ENCODE measurements at regions not wholly inside any gene's neighbourhood (a gene's known extent, or its start where the extent isn't known, plus 50 kb on each side); places are given as distances from the start of the nearest gene placed in this dataset.

- no peak for TF ChIP-seq JUND (IDR thresholded peaks at IDR 0.05; ENCODE audit: low read depth)
- no peak for DNase-seq (ENCODE audit: low read depth in 1 of 2, low spot score in 1 of 2)
- in situ Hi-C loops (cut with HindIII; ENCODE audit: low pct_unique_long_range_greater_than_20kb, low sequenced_read_pairs) = no loop called here
Observed at GRCh38 chr14:39912192-39913100, 480.2 kb upstream of the FBXO33 start.

GRCh38 chr14:39897657-39898056 lies 465.4 kb upstream of the FBXO33 start:
- TF ChIP-seq JUND (IDR thresholded peaks at IDR 0.05; ENCODE audit: low read depth) = no peak
- in situ Hi-C loops (cut with HindIII; ENCODE audit: low pct_unique_long_range_greater_than_20kb, low sequenced_read_pairs) = no loop called here
- DNase-seq (ENCODE audit: low read depth in 1 of 2, low spot score in 1 of 2) = no peak

GRCh38 chr14:39890026-39890425 lies 457.8 kb upstream of the FBXO33 start:
- in situ Hi-C loops (cut with HindIII; ENCODE audit: low pct_unique_long_range_greater_than_20kb, low sequenced_read_pairs) = no loop called here

GRCh38 chr14:39884091-39884490 lies 451.9 kb upstream of the FBXO33 start:
- in situ Hi-C loops (cut with HindIII; ENCODE audit: low pct_unique_long_range_greater_than_20kb, low sequenced_read_pairs) = no loop called here
- no peak for TF ChIP-seq JUND (IDR thresholded peaks at IDR 0.05; ENCODE audit: low read depth)
- no peak for DNase-seq (ENCODE audit: low read depth in 1 of 2, low spot score in 1 of 2)

More at GRCh38 chr14:39890026-39890425, 457.8 kb upstream of the FBXO33 start:
- TF ChIP-seq JUND (IDR thresholded peaks at IDR 0.05; ENCODE audit: low read depth) = no peak
- no peak for DNase-seq (ENCODE audit: low read depth in 1 of 2, low spot score in 1 of 2)

- no peak for TF ChIP-seq JUND (IDR thresholded peaks at IDR 0.05; ENCODE audit: low read depth)
- no peak for DNase-seq (ENCODE audit: low read depth in 1 of 2, low spot score in 1 of 2)
- in situ Hi-C loops (cut with HindIII; ENCODE audit: low pct_unique_long_range_greater_than_20kb, low sequenced_read_pairs) = no loop called here
Observed at GRCh38 chr14:39880965-39881364, 448.7 kb upstream of the FBXO33 start.

GRCh38 chr14:39880106-39880695 lies 448.0 kb upstream of the FBXO33 start:
- no peak for DNase-seq (ENCODE audit: low read depth in 1 of 2, low spot score in 1 of 2)
- TF ChIP-seq JUND (IDR thresholded peaks at IDR 0.05; ENCODE audit: low read depth) = no peak
- in situ Hi-C loops (cut with HindIII; ENCODE audit: low pct_unique_long_range_greater_than_20kb, low sequenced_read_pairs) = no loop called here

GRCh38 chr14:39877577-39878190 lies 445.5 kb upstream of the FBXO33 start:
- in situ Hi-C loops (cut with HindIII; ENCODE audit: low pct_unique_long_range_greater_than_20kb, low sequenced_read_pairs) = no loop called here
- TF ChIP-seq JUND (IDR thresholded peaks at IDR 0.05; ENCODE audit: low read depth) = no peak
- DNase-seq (ENCODE audit: low read depth in 1 of 2, low spot score in 1 of 2) = no peak

GRCh38 chr14:39876916-39877315 lies 444.7 kb upstream of the FBXO33 start:
- no peak for DNase-seq (ENCODE audit: low read depth in 1 of 2, low spot score in 1 of 2)
- in situ Hi-C loops (cut with HindIII; ENCODE audit: low pct_unique_long_range_greater_than_20kb, low sequenced_read_pairs) = no loop called here
- TF ChIP-seq JUND (IDR thresholded peaks at IDR 0.05; ENCODE audit: low read depth) = no peak

GRCh38 chr14:39875028-39875427 lies 442.8 kb upstream of the FBXO33 start:
- no peak for DNase-seq (ENCODE audit: low read depth in 1 of 2, low spot score in 1 of 2)

GRCh38 chr14:39873791-39874190 lies 441.6 kb upstream of the FBXO33 start:
- in situ Hi-C loops (cut with HindIII; ENCODE audit: low pct_unique_long_range_greater_than_20kb, low sequenced_read_pairs) = no loop called here
- no peak for TF ChIP-seq JUND (IDR thresholded peaks at IDR 0.05; ENCODE audit: low read depth)
- DNase-seq (ENCODE audit: low read depth in 1 of 2, low spot score in 1 of 2) = no peak

More at GRCh38 chr14:39875028-39875427, 442.8 kb upstream of the FBXO33 start:
- TF ChIP-seq JUND (IDR thresholded peaks at IDR 0.05; ENCODE audit: low read depth) = no peak
- in situ Hi-C loops (cut with HindIII; ENCODE audit: low pct_unique_long_range_greater_than_20kb, low sequenced_read_pairs) = no loop called here

GRCh38 chr14:39868949-39869348 lies 436.7 kb upstream of the FBXO33 start:
- DNase-seq (ENCODE audit: low read depth in 1 of 2, low spot score in 1 of 2) = no peak

GRCh38 chr14:39868251-39868650 lies 436.0 kb upstream of the FBXO33 start:
- in situ Hi-C loops (cut with HindIII; ENCODE audit: low pct_unique_long_range_greater_than_20kb, low sequenced_read_pairs) = no loop called here
- no peak for TF ChIP-seq JUND (IDR thresholded peaks at IDR 0.05; ENCODE audit: low read depth)
- no peak for DNase-seq (ENCODE audit: low read depth in 1 of 2, low spot score in 1 of 2)

More at GRCh38 chr14:39868949-39869348, 436.7 kb upstream of the FBXO33 start:
- no peak for TF ChIP-seq JUND (IDR thresholded peaks at IDR 0.05; ENCODE audit: low read depth)
- in situ Hi-C loops (cut with HindIII; ENCODE audit: low pct_unique_long_range_greater_than_20kb, low sequenced_read_pairs) = no loop called here

- in situ Hi-C loops (cut with HindIII; ENCODE audit: low pct_unique_long_range_greater_than_20kb, low sequenced_read_pairs) = no loop called here
- no peak for DNase-seq (ENCODE audit: low read depth in 1 of 2, low spot score in 1 of 2)
- no peak for TF ChIP-seq JUND (IDR thresholded peaks at IDR 0.05; ENCODE audit: low read depth)
Observed at GRCh38 chr14:39863441-39863840, 431.2 kb upstream of the FBXO33 start.

Data from T47D (cell line).